GM18909 (cell line): ENCODE measurements at regions not wholly inside any gene's neighbourhood (a gene's known extent, or its start where the extent isn't known, plus 50 kb on each side); places are given as distances from the start of the nearest gene placed in this dataset.

Source experiments
- ATAC-seq: cut with Tn5 transposase; IDR thresholded peaks from one replicate; pipeline ENCODE4 v1.9.1; 2021; ENCODE audit warnings: mild to moderate bottlenecking; ENCODE audit not compliant: unreplicated experiment, poor library complexity

- ATAC-seq: no peak
Measured at GRCh38 chr10:9685596-9685995, 1332.1 kb upstream of the CELF2 start.

- ATAC-seq: no peak
Measured at GRCh38 chr10:9688711-9689110, 1329.0 kb upstream of the CELF2 start.

- ATAC-seq: no peak
Measured at GRCh38 chr10:9707216-9707615, 1310.5 kb upstream of the CELF2 start.

- no peak for ATAC-seq
Measured at GRCh38 chr10:9709849-9710248, 1307.8 kb upstream of the CELF2 start.

DNA sequence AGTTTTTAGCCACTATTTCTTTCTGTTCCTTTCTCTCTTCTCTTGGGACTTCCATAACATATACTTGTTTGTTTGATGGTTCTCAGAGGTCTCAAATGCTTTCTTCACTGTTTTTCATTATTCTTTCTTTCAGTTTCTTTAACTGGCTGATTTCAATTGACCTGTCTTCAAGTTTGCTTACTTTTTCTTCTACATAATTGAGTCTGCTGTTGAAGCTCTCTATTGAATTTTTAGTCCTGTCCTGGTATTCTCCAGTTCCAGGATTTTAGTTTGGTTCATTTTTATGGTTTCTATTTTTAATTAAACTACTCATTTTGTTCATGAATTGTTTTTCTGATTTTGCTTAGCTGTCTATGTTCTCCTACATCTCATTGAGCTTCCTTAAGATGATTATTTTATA, 1305.3 kb upstream of the CELF2 start:
- ATAC-seq: no peak

DNA sequence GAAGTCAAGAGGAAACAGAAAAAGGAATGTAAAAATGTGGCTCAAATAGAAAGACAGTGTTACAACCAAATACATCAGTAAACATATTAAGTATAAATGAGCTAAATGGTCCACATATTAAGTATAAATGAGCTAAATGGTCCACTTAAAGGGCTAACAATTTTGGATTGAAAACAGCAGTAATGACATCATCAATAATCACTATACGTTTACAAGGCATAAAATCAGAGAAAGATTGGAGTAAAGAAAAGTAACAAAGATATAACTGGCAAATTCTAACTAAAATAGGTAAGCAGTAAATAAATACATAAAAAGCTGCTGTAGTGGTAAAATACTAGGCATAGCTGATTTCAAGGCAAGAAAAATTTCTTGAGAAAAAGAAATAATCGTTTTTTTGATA, 1298.4 kb upstream of the CELF2 start:
- no peak for ATAC-seq

- no peak for ATAC-seq
Measured at GRCh38 chr10:9733766-9734165, 1283.9 kb upstream of the CELF2 start.

GRCh38 chr10:9734218-9734617, 1283.5 kb upstream of the CELF2 start:
- no peak for ATAC-seq

DNA sequence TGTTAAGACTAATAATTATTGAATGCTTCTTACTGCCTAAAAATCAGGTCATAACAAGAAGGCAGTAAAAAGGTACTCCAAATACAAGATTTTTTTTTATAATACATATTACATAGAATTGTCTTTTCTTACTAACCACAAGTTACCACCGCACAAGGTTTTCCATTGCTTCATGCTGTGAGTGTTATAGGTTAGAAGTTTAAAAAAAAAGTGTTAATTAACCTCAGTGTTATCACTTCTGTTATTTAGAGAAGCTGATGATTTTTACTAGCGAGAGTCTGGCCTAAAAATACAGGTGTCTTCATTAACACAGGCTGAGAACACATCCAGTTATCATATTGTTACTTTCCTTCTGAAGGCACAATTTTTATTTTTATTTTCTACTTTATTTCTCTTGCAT, 1281.9 kb upstream of the CELF2 start:
- ATAC-seq: no peak

DNA sequence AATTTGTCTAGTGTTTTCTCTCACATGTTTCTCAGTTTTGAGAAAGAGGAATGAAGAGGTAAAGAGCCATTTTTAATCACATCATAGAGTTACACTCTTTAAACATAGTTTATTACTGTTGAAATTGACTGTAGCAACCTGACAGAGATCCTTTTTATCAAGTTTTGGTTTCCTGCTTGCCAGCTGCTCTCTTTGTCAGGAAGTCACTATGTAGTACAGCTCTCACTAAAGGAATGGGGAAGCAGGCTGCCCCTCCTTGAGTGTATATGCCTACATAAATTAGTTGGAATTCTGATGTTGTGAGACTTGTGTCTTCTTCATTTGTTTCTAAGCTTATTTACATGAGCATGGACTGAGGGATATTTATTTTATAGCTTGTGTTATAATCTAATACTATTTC, 1274.0 kb upstream of the CELF2 start:
- no peak for ATAC-seq

- no peak for ATAC-seq
Measured at GRCh38 chr10:9745158-9745557, 1272.5 kb upstream of the CELF2 start.

DNA sequence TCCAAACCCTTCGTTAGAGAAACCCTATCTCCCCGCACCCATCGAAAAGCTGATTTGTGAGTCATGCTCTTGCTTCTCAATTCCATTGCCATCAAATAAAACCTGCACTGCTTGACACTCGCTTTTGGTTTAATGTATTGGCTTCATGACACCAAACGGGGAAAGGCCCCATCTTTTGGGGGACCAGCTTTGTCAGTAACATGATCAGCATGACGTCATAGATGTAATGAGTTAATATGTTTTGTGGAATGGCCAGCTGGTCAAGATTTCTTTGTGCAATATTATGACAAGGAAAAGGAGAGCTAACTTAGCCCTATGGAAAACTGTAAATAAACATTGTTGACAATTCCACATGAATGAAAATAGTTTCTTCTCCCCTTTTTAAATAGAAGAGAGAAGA, 1260.5 kb upstream of the CELF2 start:
- no peak for ATAC-seq

GRCh38 chr10:9759596-9759995, 1258.1 kb upstream of the CELF2 start:
- no peak for ATAC-seq

DNA sequence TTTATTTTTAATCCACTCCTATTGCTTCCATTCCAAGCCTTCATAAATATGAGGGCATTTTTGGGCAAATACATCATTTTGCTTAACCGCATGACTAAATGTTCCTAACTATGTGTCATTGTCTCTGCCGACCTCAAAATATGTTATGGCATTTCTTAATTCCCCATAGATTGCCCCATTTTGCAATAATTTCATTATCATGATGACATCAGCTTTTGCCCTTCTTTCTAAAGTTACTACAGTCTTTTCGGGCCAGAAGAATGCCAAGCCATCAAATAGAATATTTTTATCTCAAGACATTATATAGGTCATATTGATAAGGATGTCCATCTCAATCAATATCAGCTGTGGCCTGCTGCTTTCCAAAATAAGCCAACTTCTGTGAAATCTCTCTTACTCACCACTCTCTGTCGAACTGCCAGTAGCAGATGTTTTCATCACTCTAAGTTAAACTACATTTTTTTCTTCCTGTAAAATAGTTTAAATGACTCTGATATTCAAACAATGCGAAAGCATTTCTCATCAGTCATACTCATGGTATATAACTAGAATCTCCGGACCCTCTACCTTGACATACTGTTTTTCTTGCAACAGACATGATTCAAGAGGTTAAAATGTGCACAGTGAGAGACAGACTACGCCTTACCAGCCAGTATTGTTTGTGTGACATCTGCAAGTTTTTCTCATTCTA, 1254.6 kb upstream of the CELF2 start:
- no peak for ATAC-seq

- ATAC-seq: no peak
Measured at GRCh38 chr10:9766762-9767161, 1250.9 kb upstream of the CELF2 start.

- ATAC-seq: no peak
Measured at GRCh38 chr10:9781666-9782065, 1236.0 kb upstream of the CELF2 start.

DNA sequence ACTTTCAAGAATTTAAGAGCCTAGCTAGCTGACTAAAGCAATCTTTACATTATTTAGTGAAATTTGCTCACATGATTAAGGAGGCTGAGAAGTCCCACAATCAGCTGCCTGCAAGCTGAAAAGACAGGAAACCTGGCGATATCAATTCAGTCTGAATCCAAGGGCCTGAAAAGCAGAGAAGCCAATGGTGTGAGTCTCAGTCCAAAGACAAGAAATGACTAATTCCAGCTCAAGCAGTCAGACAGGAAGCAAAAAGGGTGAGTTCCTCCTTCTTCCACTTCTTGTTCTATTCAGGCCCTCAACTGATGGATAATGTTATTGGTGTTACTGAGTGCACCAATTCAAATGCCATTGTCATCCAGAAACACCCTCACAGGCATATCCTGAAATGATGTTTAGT, 1231.6 kb upstream of the CELF2 start:
- no peak for ATAC-seq

GRCh38 chr10:9786576-9786975, 1231.1 kb upstream of the CELF2 start:
- no peak for ATAC-seq

GRCh38 chr10:9789996-9790395, 1227.7 kb upstream of the CELF2 start:
- ATAC-seq: no peak

DNA sequence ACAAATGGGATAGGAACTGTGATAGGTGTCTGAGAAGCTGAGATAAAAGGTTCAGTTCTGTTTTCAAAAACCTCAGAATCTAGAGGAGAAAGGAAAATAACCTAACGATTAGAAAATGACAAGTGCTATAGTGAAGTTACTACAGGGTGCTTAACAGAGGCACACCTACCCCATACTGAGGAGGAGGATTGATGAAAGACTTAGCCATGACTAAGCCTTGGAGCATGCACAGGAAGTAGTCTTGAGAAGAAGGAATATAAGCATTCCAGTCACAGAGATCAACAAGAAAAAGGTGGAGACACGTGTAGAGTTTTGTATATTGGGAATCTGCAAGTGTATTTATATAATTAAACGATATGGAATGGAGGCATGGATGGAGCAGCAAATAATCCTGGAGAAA, 1225.5 kb upstream of the CELF2 start:
- no peak for ATAC-seq

DNA sequence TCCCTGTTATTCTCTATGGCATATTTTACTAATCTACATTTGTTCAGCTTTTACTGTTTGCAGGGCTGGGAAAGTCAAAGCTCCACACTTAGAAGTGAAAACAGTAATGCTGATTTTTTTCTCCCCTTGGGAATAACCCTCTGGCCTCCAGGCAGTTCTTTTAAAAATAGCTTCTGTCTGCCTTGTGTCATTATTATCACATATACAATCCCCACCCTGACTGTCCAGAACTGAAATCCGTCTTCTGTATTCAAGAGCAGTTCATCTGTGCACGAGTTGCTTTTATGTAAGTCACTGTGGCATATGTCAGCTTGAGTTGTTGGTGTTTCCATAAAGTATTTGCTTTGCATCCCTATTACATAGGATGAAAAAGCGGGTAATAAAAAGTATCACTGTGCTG, 1221.1 kb upstream of the CELF2 start:
- ATAC-seq: no peak

GRCh38 chr10:9800011-9800410, 1217.7 kb upstream of the CELF2 start:
- no peak for ATAC-seq

DNA sequence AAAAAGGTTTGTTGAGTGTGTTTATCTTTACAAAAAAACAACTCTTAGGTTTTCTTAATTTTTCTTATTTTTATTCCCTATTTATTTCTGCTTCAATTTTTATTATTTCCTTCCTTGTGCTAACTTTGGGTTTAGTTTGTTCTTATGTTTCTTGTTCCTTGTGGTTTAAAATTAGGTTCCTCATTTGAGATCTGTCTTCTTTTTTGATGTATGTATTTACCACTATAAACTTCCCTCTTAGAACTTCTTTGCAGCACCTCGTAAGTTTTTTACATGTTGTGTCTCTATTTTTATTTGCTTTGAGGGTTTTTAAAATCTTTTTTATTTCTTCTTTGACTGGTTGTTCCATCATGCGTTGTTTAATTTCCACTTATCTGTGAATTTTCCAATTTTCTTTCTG, 1217.1 kb upstream of the CELF2 start:
- no peak for ATAC-seq
